Uterus (tissue), 3 donors: ENCODE measurements at regions not wholly inside any gene's neighbourhood (a gene's known extent, or its start where the extent isn't known, plus 50 kb on each side); places are given as distances from the start of the nearest gene placed in this dataset.

Experiments
- DNase-seq, 2 donors: peaks; one replicate each; pipeline ENCODE4 v3.0.0-alpha.2; 2019 to 2020
- H3K27ac ChIP-seq, 2 donors: fragments of 200-600 bp; sonication (generic); 1 replicate in 1 of 2; 2 replicates in 1 of 2; pipeline ENCODE4 v1.5.1; 2016 to 2018
- H3K27me3 ChIP-seq, 2 donors: fragments of 200-600 bp; sonication (generic); one replicate each; pipeline ENCODE4 v1.5.1; 2018 to 2019; ENCODE audit warnings: control low read depth in 1 of 2
- H3K36me3 ChIP-seq, 2 donors: fragments of 200-600 bp; sonication (generic); one replicate each; pipeline ENCODE4 v1.5.1; 2019; ENCODE audit warnings: control low read depth in 1 of 2
- H3K4me1 ChIP-seq, 2 donors: fragments of 200-600 bp; sonication (generic); one replicate each; pipeline ENCODE4 v1.5.1; 2018 to 2019; ENCODE audit warnings: control low read depth in 1 of 2
- H3K4me3 ChIP-seq, 2 donors: fragments of 200-600 bp; sonication (generic); 1 replicate in 1 of 2; 2 replicates in 1 of 2; pipeline ENCODE4 v1.5.1; 2018 to 2019; ENCODE audit warnings: mild to moderate bottlenecking in 1 of 2
- H3K9me3 ChIP-seq, 2 donors: fragments of 200-600 bp; sonication (generic); one replicate each; pipeline ENCODE4 v1.5.1; 2019; ENCODE audit warnings: control low read depth in 1 of 2
- CTCF ChIP-seq, 4 experiments: fragments of 200-600 bp in 2 of 4; fragments of 450-650 bp in 2 of 4; sonication (generic) in 2 of 4; IDR thresholded peaks; one replicate each; pipeline ENCODE4 v1.5.1; 2016 to 2019; ENCODE audit warnings: antibody characterized with exemption in 4 of 4, mild to moderate bottlenecking in 2 of 4, moderate library complexity in 1 of 4
- POLR2A ChIP-seq, 2 donors: fragments of 450-650 bp; IDR thresholded peaks; one replicate each; pipeline ENCODE4 v1.6.1; 2016; ENCODE audit warnings: antibody characterized with exemption in 2 of 2, mild to moderate bottlenecking in 1 of 2, moderate library complexity in 1 of 2
- intact Hi-C: fragments of 100-400 bp; cut with DNase I; formaldehyde crosslinking; loops from one replicate; pipeline ENCODE4 v1.15.1; 2023; ENCODE audit warnings: low total_unique reads
- donor health status: DM: yes; HTN: yes; CAD: no.

GRCh38 chr3:164851905-164852304 is 226.4 kb downstream of the SI start:
- intact Hi-C loops: no loop called here

DNA sequence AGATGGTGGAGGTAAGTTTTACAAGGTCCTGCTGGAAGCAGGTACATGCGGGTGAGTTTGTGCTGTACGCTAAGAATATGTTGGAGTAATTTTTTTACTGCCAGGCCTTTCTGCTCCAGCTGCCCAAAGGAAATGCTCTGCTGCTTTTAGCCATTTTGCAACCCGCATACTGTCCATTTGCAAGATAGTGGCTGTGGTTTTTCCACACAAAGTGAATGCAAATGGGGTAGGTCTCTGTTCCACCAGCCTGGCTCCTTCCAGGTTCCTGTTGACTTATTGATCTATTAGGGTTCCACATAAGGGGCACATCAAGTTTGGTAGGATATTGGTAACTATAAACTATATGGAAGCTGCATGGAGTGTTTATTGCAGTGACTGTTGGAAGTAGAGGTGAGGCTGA is 227.1 kb downstream of the SI start:
- H3K4me1 ChIP-seq: no peaks in the 10 kb centered on the region
- intact Hi-C loops: no loop called here
- H3K27me3 ChIP-seq: no peaks in the 10 kb centered on the region
- no peaks in the 10 kb centered on the region for H3K9me3 ChIP-seq
- no peak for DNase-seq
- TF ChIP-seq POLR2A (IDR thresholded peaks at IDR 0.05) (no peak), CTCF (IDR thresholded peaks at IDR 0.05) (no peak)
- H3K36me3 ChIP-seq: no peaks in the 10 kb centered on the region
- H3K27ac ChIP-seq: no peak overlapping the region
- no peak overlapping the region for H3K4me3 ChIP-seq

More at GRCh38 chr3:164851905-164852304, 226.4 kb downstream of the SI start:
- H3K36me3 ChIP-seq: no peaks in the 10 kb centered on the region
- H3K27me3 ChIP-seq: no peaks in the 10 kb centered on the region
- no peak overlapping the region for H3K27ac ChIP-seq
- TF ChIP-seq POLR2A (IDR thresholded peaks at IDR 0.05): no peak
- TF ChIP-seq CTCF (IDR thresholded peaks at IDR 0.05): no peak
- H3K4me3 ChIP-seq: no peak overlapping the region
- DNase-seq: no peak
- H3K4me1 ChIP-seq: no peaks in the 10 kb centered on the region
- no peaks in the 10 kb centered on the region for H3K9me3 ChIP-seq

DNA sequence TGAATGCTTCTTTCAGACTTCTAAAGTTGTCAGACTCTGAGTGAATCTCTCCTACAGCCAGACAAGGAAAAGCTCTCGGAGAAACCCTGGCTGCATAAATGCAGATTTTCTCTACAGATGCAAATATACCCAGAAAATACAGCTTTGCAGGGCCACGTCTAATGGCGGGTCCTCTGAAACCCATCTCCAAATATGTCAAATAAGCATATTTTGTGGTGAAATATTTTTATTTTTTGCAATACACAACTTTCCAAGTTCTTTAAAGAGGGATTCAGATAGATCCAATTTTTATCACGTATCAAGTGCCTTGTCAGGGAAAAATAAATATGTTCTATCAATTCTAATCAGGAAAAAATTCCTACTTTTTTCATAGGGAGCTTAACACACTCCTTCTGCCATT is 229.4 kb downstream of the SI start:
- TF ChIP-seq POLR2A (IDR thresholded peaks at IDR 0.05): no peak
- TF ChIP-seq CTCF (IDR thresholded peaks at IDR 0.05): no peak
- Histone ChIP-seq H3K36me3 (no peaks in the 10 kb centered on the region), H3K4me1 (no peaks in the 10 kb centered on the region), H3K27ac (no peak overlapping the region), H3K4me3 (no peak overlapping the region), H3K27me3 (no peaks in the 10 kb centered on the region), H3K9me3 (no peaks in the 10 kb centered on the region)
- DNase-seq: no peak
- intact Hi-C loops: no loop called here

DNA sequence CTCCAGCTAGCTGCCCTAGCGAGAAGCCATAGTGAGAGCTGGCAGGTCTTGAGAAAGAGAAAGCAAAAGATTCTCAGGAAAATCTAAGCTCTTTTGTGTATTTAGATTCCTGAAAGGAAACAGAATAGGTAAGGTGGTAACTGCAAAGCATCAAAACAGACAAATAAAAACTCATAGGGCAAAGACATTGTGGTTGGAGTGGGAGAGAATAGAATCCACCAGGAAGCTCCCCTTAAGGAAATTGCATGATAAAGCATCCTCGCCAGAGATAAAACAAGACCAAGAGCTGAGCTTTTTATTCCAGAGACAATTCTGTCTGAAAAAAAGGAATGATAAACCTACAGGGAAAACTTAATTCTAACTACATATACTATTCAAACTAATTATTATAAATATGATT is 232.6 kb downstream of the SI start:
- no peaks in the 10 kb centered on the region for H3K27me3 ChIP-seq
- H3K4me1 ChIP-seq: no peaks in the 10 kb centered on the region
- H3K4me3 ChIP-seq: no peak overlapping the region
- DNase-seq: no peak
- H3K9me3 ChIP-seq: no peaks in the 10 kb centered on the region
- intact Hi-C loops: no loop called here
- H3K36me3 ChIP-seq: no peaks in the 10 kb centered on the region
- TF ChIP-seq CTCF (IDR thresholded peaks at IDR 0.05) (no peak), POLR2A (IDR thresholded peaks at IDR 0.05) (no peak)
- no peak overlapping the region for H3K27ac ChIP-seq

DNA sequence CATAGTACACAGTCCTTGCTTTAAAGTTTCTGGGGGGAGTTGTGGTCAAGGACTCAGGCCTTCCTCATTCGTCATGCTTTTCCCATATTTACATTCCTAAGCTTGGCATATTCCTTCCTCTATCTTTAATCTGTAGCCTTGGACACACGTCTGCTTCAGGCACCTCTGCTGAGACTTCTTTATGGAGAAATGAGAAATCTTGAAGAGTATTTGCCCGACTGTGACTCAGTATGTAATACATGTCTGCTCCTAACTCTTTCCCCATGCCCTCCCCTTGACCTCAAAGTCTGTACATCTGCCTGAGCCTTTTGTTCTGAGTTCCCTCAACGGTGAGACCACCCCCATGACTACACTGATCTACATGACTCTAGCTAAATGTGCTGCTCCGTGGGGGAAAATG is 246.1 kb downstream of the SI start:
- Histone ChIP-seq H3K36me3 (no peaks in the 10 kb centered on the region), H3K27ac (no peak overlapping the region), H3K9me3 (no peaks in the 10 kb centered on the region), H3K27me3 (no peaks in the 10 kb centered on the region), H3K4me1 (no peaks in the 10 kb centered on the region), H3K4me3 (no peak overlapping the region)
- no peak for TF ChIP-seq CTCF (IDR thresholded peaks at IDR 0.05)
- intact Hi-C loops: no loop called here
- no peak for DNase-seq
